SU-DHL-6 (cell line): ENCODE measurements at regions not wholly inside any gene's neighbourhood (a gene's known extent, or its start where the extent isn't known, plus 50 kb on each side); places are given as distances from the start of the nearest gene placed in this dataset.
A peak's percentile ranks its signal among the peaks of the same experiment; 100 is the strongest.
"Not testable (repeated sequence)": the region's sequence is repeated elsewhere in the genome, so short reads cannot be mapped to it uniquely, and the experiment has no call there.

ENCODE experiments used
- H2AFZ ChIP-seq: fragments of 200-600 bp; sonication (generic); 2 replicates; pipeline ENCODE4 v1.6.1; 2014; ENCODE audit warnings: low read depth, mild to moderate bottlenecking, moderate library complexity, mixed read lengths, antibody characterized with exemption, low read length; ENCODE audit not compliant: severe bottlenecking
- H3F3A ChIP-seq: fragments of 200-600 bp; shearing (Covaris generic); 2 replicates; pipeline ENCODE4 v1.6.0; 2016; ENCODE audit warnings: antibody characterized with exemption, mild to moderate bottlenecking; ENCODE audit not compliant: insufficient read depth
- H3K27ac ChIP-seq: fragments of 200-600 bp; sonication (generic); 2 replicates; pipeline ENCODE4 v1.5.1; 2016; ENCODE audit warnings: low read depth, mild to moderate bottlenecking, low read length, moderate library complexity, mixed read lengths
- H3K27me3 ChIP-seq: fragments of 200-600 bp; sonication (generic), shearing (Covaris generic); 2 replicates; pipeline ENCODE4 v1.6.0; 2014; ENCODE audit warnings: mild to moderate bottlenecking, low read length
- H3K36me3 ChIP-seq: fragments of 200-600 bp; sonication (generic); 2 replicates; pipeline ENCODE4 v1.6.1; 2014; ENCODE audit warnings: mild to moderate bottlenecking, low read length, mixed read lengths
- H3K4me2 ChIP-seq: fragments of 300-600, 200-600 bp; shearing (Covaris generic), sonication (generic); 2 replicates; pipeline ENCODE4 v1.6.0; 2014; ENCODE audit warnings: low read length, low read depth, mild to moderate bottlenecking; ENCODE audit not compliant: poor library complexity, severe bottlenecking
- H3K4me3 ChIP-seq: fragments of 200-600 bp; sonication (generic); 2 replicates; pipeline ENCODE4 v1.5.1; 2014; ENCODE audit warnings: antibody characterized with exemption, low read length, mild to moderate bottlenecking, mixed read lengths; ENCODE audit not compliant: insufficient read depth, poor library complexity, severe bottlenecking
- H3K79me2 ChIP-seq: fragments of 200-600 bp; sonication (generic); 2 replicates; pipeline ENCODE4 v1.6.1; 2014; ENCODE audit warnings: mild to moderate bottlenecking, low read length, moderate library complexity; ENCODE audit not compliant: insufficient read depth
- H3K9ac ChIP-seq: fragments of 200-600 bp; sonication (generic); 2 replicates; pipeline ENCODE4 v1.7.0; 2014; ENCODE audit warnings: mild to moderate bottlenecking, low read length
- H3K9me2 ChIP-seq: fragments of 200-600 bp; sonication (generic); replicated peaks from 2 replicates; pipeline ENCODE4 v1.6.1; 2014; ENCODE audit warnings: low read length; ENCODE audit not compliant: insufficient read depth
- H3K9me3 ChIP-seq: fragments of 200-600 bp; sonication (generic); 2 replicates; pipeline ENCODE4 v1.6.1; 2014; ENCODE audit warnings: low read length, mixed read lengths; ENCODE audit not compliant: insufficient read depth
- H4K20me1 ChIP-seq: fragments of 200-600 bp; sonication (generic); 2 replicates; pipeline ENCODE4 v1.6.1; 2014; ENCODE audit warnings: low read depth, mild to moderate bottlenecking, antibody characterized with exemption, low read length, moderate library complexity, mixed read lengths
- CTCF ChIP-seq: fragments of 200-600 bp; sonication (generic); IDR thresholded peaks from one replicate; pipeline ENCODE4 v1.5.1; 2017; ENCODE audit warnings: antibody characterized with exemption, mild to moderate bottlenecking, low read length, moderate library complexity; ENCODE audit not compliant: insufficient read depth, poor library complexity, severe bottlenecking
- EZH2phosphoT487 ChIP-seq: fragments of 200-600 bp; sonication (generic), shearing (Covaris generic); conservative IDR thresholded peaks from 2 replicates; pipeline ENCODE4 v1.6.1; 2018; ENCODE audit warnings: mild to moderate bottlenecking, antibody characterized with exemption, low read length, moderate library complexity, mixed read lengths

- TF ChIP-seq EZH2phosphoT487: no peak
- no peak for TF ChIP-seq CTCF
- Histone ChIP-seq H3K27me3 (no peaks in the 10 kb centered on the region), H3K9ac (no peak overlapping the region), H3K4me2 (no peak overlapping the region), H3K36me3 (no peaks in the 10 kb centered on the region), H3K79me2 (no peaks in the 10 kb centered on the region), H3K27ac (no peak overlapping the region), H4K20me1 (no peaks in the 10 kb centered on the region), H2AFZ (no peak overlapping the region), H3K9me2 (no peaks in the 10 kb centered on the region), H3F3A (no peaks in the 10 kb centered on the region), H3K9me3 (no peaks in the 10 kb centered on the region), H3K4me3 (no peak overlapping the region)
These were observed 550.0 kb downstream of the TMX3 start for GRCh38 chr18:68164909-68165308.

GRCh38 chr18:68153821-68154220 lies 561.1 kb downstream of the TMX3 start:
- H3K27me3 ChIP-seq, H3K4me2 ChIP-seq, H3K27ac ChIP-seq, H3K9me3 ChIP-seq, H3K4me3 ChIP-seq, H3K36me3 ChIP-seq, H3K9ac ChIP-seq, H3K79me2 ChIP-seq, H3K9me2 ChIP-seq, H3F3A ChIP-seq, H2AFZ ChIP-seq, H4K20me1 ChIP-seq: not testable (repeated sequence)

GRCh38 chr18:68152770-68153169 lies 562.1 kb downstream of the TMX3 start:
- Histone ChIP-seq H3F3A (no peaks in the 10 kb centered on the region), H3K79me2 (no peaks in the 10 kb centered on the region), H3K4me2 (no peak overlapping the region), H4K20me1 (no peaks in the 10 kb centered on the region), H3K9ac (no peak overlapping the region), H3K36me3 (no peaks in the 10 kb centered on the region), H3K4me3 (no peak overlapping the region), H2AFZ (no peak overlapping the region), H3K9me3 (no peaks in the 10 kb centered on the region), H3K27me3 (no peaks in the 10 kb centered on the region), H3K9me2 (no peaks in the 10 kb centered on the region), H3K27ac (no peak overlapping the region)
- TF ChIP-seq CTCF (peak; percentile 20), EZH2phosphoT487 (no peak)

- no peak for TF ChIP-seq CTCF
- TF ChIP-seq EZH2phosphoT487: no peak
- no peak overlapping the region for H3K4me2 ChIP-seq
These were observed 563.9 kb downstream of the TMX3 start for GRCh38 chr18:68150961-68151360.

More at GRCh38 chr18:68150961-68151360, 563.9 kb downstream of the TMX3 start:
- Histone ChIP-seq H3K27ac (no peak overlapping the region), H3K9me2 (no peaks in the 10 kb centered on the region), H3K4me3 (no peak overlapping the region), H3K27me3 (no peaks in the 10 kb centered on the region), H3K79me2 (no peaks in the 10 kb centered on the region), H2AFZ (no peak overlapping the region), H3K9ac (no peak overlapping the region), H3F3A (no peaks in the 10 kb centered on the region), H3K36me3 (no peaks in the 10 kb centered on the region), H3K9me3 (no peaks in the 10 kb centered on the region), H4K20me1 (no peaks in the 10 kb centered on the region)
